T47D (cell line): ENCODE measurements at regions not wholly inside any gene's neighbourhood (a gene's known extent, or its start where the extent isn't known, plus 50 kb on each side); places are given as distances from the start of the nearest gene placed in this dataset.
"Not testable (repeated sequence)": the region's sequence is repeated elsewhere in the genome, so short reads cannot be mapped to it uniquely, and the experiment has no call there.

ENCODE experiments used
- DNase-seq, 2 experiments: peaks; one replicate each; pipeline versions ENCODE4 v3.0.0 to v3.0.0-alpha.2; 2011 to 2012; ENCODE audit warnings: low read depth in 1 of 2, low spot score in 1 of 2
- JUND ChIP-seq: IDR thresholded peaks from 2 replicates; pipeline ENCODE4 v1.6.1; 2012; ENCODE audit warnings: low read depth
- in situ Hi-C: cut with HindIII; loops from 2 replicates; pipeline ENCODE4 v1.10.0; 2016; ENCODE audit warnings: low sequenced_read_pairs, low pct_unique_long_range_greater_than_20kb

- in situ Hi-C loops, result no loop called here
- TF ChIP-seq JUND, result no peak
- DNase-seq, result no peak
Observed at GRCh38 chr5:71771191-71771590, 52.1 kb downstream of the CARTPT start.

- in situ Hi-C loops, result no loop called here
- TF ChIP-seq JUND, result no peak
- peak in 1 of 2 experiments; percentile 63 for DNase-seq
Observed at GRCh38 chr5:71778678-71779276, 59.7 kb downstream of the CARTPT start.

GRCh38 chr5:71780597-71780996, 61.5 kb downstream of the CARTPT start:
- no peak for DNase-seq
- no peak for TF ChIP-seq JUND
- in situ Hi-C loops, result no loop called here

- no peak for TF ChIP-seq JUND
- DNase-seq, result no peak
- in situ Hi-C loops, result no loop called here
Observed at GRCh38 chr5:71782393-71782770, 63.3 kb downstream of the CARTPT start.

DNA sequence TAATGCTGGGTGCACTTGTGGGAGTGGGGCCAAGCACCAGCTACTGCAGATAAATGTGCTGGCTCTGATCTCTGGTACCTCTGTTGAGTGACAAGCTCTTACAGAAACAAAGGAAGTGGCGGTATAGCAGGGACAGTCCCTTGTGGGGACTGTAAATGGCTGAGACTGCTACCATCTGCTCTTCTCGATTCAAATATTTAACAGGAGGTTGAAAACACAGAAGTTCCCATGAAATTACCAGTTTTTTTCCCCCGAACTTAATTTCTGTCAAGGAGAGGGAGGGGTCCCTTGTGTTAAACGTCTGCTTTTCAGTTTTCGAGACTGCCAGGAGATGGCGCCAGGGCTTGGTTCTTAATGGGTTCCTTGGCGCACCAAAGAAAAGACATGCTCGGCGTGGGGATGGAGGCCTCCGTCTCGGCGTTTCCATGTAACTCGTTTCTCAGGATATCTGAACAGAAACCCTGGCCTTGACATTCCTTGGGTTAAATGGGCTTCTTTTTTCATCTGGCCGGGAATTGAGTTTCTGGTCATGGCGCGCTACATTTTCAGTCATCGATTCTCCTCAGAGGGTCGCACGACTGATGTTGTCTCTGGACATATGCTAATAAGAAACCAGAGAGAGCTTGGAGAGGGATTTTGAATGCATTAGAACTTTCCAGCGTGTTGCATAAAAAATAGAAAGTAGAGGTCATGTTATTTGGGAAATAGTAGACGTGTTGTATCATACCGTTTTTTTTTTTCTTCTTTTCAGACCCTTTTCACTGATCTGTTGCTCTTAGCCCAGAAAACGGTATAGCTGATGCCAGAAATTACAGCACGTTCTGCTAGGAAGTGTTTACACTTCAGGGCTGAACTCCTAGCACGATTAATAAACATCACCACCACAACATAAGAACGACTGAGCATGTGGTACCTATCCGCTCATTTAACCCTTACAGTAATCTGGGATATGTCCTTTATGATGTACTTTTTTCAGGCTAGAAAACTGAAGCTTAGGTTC, 64.0 kb downstream of the CARTPT start:
- no peak for TF ChIP-seq JUND
- in situ Hi-C loops, result no loop called here
- DNase-seq, result peak; percentile 18 to 87

- in situ Hi-C loops, result no loop called here
- TF ChIP-seq JUND, result no peak
- peak in 1 of 2 experiments; percentile 7 for DNase-seq
Observed at GRCh38 chr5:71783891-71784290, 64.8 kb downstream of the CARTPT start.

DNA sequence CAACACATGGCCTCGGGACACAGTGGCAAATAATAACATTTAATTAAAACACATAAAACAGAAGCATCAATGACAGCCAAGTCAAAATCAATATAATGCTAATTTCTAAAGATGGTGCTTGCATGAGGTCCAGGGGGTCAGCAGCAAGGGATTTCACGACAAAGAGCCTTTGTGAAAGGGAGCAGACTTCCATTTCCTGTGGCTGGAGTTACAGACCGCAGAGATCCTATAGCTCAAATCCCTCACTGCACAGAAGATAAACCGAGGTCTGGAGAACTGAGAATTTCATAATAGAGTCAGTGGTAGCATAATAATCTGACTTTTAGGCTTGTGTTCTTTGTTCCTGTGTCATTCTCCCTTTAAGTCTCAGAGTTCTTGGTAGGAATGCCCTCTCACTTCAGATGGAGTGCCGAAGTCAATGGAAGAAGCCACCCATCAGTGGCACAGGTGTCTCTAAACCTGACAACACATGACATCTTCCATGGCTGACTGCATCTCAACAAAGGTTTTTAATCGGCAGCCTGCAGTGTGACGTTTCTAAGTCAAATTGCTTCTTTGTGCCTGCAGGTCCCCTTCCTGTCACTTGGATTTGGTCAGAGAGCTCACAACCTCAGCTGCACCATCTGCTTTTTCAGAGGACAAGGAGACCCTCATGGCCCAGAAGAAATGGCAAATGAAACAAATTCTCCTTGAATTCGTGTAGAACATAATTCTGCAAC, 67.4 kb downstream of the CARTPT start:
- no peak for TF ChIP-seq JUND
- in situ Hi-C loops, result no loop called here
- no peak for DNase-seq

DNA sequence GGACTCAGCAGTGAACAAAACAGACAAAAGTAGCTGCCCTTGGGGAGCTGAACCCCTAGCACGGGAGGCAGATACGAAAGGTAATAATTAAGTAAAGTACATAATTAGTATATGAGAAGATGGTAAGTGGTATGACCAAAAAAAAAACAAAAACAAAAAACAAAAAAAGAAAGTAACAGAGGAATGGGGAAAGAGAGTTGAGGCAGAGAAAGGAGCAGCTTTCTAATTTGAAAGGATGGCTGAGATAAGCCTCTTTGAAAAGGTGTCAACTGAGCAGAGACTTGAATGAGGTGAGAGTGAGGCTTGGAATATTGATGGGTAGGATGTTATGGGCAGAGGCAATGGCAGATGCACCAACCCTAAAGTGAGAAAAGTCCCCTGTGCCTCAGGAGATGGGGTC, 69.7 kb downstream of the CARTPT start:
- no peak for TF ChIP-seq JUND
- in situ Hi-C loops, result no loop called here
- no peak for DNase-seq

GRCh38 chr5:71789746-71790145, 70.7 kb downstream of the CARTPT start:
- TF ChIP-seq JUND, result no peak
- in situ Hi-C loops, result no loop called here
- no peak for DNase-seq

DNA sequence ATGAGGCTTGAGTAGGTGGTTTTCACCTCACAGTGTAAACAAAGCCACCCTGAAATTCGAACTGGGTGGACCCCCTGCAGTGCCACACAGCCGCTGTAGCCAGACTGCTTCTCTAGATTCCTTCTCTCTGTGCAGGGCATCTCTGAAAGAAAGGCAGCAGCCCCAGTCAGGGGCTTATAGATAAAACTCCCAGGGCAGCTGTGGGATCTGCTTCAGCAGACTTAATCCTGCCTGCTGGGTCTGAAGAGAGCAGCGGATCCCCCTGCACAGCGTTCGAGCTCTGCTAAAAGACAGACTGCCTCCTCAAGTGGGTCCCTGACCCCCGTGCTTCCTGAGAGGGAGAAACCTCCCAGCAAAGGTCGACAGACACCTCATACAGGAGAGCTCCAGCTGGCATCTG, 71.4 kb downstream of the CARTPT start:
- in situ Hi-C loops, result no loop called here
- no peak for DNase-seq
- no peak for TF ChIP-seq JUND

DNA sequence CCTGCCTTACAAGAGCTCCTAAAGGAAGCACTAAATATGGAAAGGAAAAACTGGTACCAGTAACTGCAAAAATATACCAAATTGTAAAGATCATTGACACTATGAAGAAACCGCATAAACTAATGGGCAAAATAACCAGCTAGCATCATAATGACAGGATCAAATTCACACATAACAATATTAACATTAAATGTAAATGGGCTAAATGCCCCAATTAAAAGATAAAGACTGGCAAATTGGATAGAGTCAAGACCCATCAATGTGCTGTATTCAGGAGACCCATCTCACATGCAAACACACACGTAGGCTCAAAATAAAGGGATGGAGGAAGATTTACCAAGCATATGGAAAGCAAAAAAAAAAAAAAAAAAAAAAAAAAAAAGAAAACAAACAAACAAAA, 73.0 kb downstream of the CARTPT start:
- in situ Hi-C loops, DNase-seq: not testable (repeated sequence)

DNA sequence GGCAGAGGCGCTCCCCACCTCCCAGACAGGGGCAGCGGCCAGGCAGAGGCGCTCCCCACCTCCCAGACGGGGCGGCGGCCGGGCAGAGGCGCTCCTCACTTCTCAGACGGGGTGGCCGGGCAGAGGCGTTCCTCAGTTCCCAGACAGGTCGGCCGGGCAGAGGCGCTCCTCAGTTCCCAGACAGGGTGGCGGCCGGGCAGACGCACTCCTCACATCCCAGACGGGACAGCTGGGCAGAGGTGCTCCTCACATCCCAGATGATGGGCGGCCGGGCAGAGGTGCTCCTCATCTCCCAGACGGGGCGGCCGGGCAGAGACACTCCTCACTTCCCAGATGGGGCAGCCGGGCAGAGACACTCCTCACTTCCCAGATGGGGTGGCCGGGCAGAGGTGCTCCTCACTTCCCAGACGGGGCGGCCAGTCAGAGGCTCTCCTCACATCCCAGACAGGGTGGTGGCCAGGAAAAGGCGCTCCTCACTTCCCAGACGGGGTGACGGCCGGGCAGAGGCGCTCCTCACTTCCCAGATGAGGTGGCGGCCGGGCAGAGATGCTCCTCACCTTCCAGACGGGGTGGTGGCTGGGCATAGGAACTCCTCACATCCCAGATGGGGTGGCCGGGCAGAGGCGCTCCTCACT, 75.1 kb downstream of the CARTPT start:
- DNase-seq, result no peak
- TF ChIP-seq JUND, result no peak
- in situ Hi-C loops, result no loop called here
